ENCODE measurements at regions not wholly inside any gene's neighbourhood (a gene's known extent, or its start where the extent isn't known, plus 50 kb on each side); places are given as distances from the start of the nearest gene placed in this dataset.
A peak's percentile ranks its signal among the peaks of the same experiment; 100 is the strongest.
"Not testable (repeated sequence)": the region's sequence is repeated elsewhere in the genome, so short reads cannot be mapped to it uniquely, and the experiment has no call there.

DNA sequence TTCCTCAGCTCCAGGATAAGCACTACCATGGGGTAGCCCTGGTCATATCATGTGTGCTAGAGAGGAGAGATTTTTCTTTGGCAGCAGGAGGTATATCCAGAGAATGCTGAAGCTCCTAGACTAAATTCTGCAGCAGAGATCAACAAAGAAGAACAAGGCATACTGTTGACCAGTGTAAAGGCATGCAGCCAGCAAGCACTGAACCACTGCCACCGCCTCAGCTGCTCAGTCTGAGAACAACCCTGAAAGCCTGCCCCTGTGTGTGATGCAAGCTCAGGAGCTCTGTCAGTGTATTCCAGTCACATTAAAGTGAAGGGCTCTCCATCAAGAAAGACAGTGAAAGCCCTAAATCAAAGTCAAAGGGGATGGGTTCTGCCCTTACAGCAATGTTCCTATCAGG is 439.5 kb upstream of the CD180 start:
- CTCF ChIA-PET: no interaction called here

DNA sequence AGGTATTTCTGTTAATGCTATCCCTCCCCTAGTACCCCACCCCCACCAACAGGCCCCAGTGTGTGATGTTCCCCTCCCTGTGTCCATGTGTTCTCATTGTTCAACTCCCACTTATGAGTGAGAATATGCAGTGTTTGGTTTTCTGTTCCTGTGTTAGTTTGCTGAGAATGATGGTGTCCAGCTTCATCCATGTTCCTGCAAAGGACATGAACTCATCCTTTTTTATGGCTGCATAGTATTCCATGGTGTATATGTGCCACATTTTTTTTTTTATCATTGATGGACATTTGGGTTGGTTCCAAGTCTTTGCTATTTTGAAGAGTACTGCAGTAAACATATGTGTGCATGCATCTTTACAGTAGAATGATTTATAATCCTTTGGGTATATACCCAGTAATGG is 430.5 kb upstream of the CD180 start:
- H3K9me3 ChIP-seq (ENCODE audit: low read length); H3K36me3 ChIP-seq (ENCODE audit: insufficient read depth, low read length); H3K4me1 ChIP-seq (ENCODE audit: insufficient read depth, low read length); DNase-seq; H3K27ac ChIP-seq (ENCODE audit: low read depth, low read length); H3K9me3 Mint-ChIP-seq; POLR2A ChIA-PET; H3K27ac Mint-ChIP-seq; H3K27me3 ChIP-seq (ENCODE audit: insufficient read depth, low read length, poor library complexity, severe bottlenecking); H3K4me3 Mint-ChIP-seq; CTCF ChIA-PET; H3K4me1 Mint-ChIP-seq; H3K4me3 ChIP-seq (ENCODE audit: low read length): not testable (repeated sequence)
- Mint-ChIP-seq H3K36me3 (peaks cover 0 to 30% (median 2%) of the 10 kb centered on the region in 3 donors), H3K27me3 (peaks cover 5 to 23% of the 10 kb centered on the region in 2 donors)

More for the DNA sequence above, 439.5 kb upstream of the CD180 start:
- no peaks in the 10 kb centered on the region for H3K36me3 ChIP-seq (ENCODE audit: insufficient read depth, low read length)
- Mint-ChIP-seq H3K36me3 (peaks cover 0 to 26% (median 5%) of the 10 kb centered on the region in 3 donors), H3K4me3 (no peak overlapping the region), H3K9me3 (peaks cover 0 to 9% (median 7%) of the 10 kb centered on the region in 5 donors), H3K4me1 (no peaks in the 10 kb centered on the region), H3K27me3 (peaks cover 4 to 27% of the 10 kb centered on the region in 2 donors), H3K27ac (no peak overlapping the region)
- POLR2A ChIA-PET: interaction anchor here (0.5 kb wide), 1 partner anchor 416 kb away, joined by 5 read pairs; no protein-coding TSS in a partner anchor
- no peak for DNase-seq
- no peak overlapping the region for H3K4me3 ChIP-seq (ENCODE audit: low read length)
- no peaks in the 10 kb centered on the region for H3K9me3 ChIP-seq (ENCODE audit: low read length)
- H3K27ac ChIP-seq (ENCODE audit: low read depth, low read length): no peak overlapping the region
- H3K4me1 ChIP-seq (ENCODE audit: insufficient read depth, low read length): no peaks in the 10 kb centered on the region
- H3K27me3 ChIP-seq (ENCODE audit: insufficient read depth, low read length, poor library complexity, severe bottlenecking): no peaks in the 10 kb centered on the region

DNA sequence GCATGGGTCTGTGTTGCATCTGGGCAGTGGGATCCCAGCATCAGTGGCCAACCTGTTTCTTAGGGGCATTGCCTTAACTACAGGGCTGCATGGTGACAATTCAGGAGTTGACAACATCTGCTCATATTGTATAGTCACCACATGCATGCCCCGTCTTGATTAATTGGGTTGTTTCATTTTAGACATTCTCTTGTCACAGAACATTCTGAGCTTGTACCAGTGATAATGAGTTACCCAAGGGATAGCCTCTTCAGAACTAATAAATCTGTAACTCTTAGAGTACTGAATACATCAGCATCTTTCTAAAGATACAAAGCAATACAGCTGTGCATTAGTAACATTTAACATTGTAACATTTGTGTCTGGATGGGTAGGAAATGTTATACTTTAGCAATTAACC is 426.5 kb upstream of the CD180 start:
- Mint-ChIP-seq H3K4me1 (no peaks in the 10 kb centered on the region), H3K36me3 (peaks cover 0 to 6% (median 2%) of the 10 kb centered on the region in 3 donors), H3K4me3 (no peak overlapping the region), H3K27me3 (peaks cover 0 to 18% of the 10 kb centered on the region in 2 donors), H3K9me3 (peaks cover 0 to 3% (median 0%) of the 10 kb centered on the region in 5 donors), H3K27ac (no peak overlapping the region)
- POLR2A ChIA-PET: no interaction called here
- Histone ChIP-seq H3K27ac (ENCODE audit: low read depth, low read length) (no peak overlapping the region), H3K4me1 (ENCODE audit: insufficient read depth, low read length) (no peaks in the 10 kb centered on the region), H3K9me3 (ENCODE audit: low read length) (no peaks in the 10 kb centered on the region), H3K27me3 (ENCODE audit: insufficient read depth, low read length, poor library complexity, severe bottlenecking) (no peaks in the 10 kb centered on the region), H3K4me3 (ENCODE audit: low read length) (no peak overlapping the region), H3K36me3 (ENCODE audit: insufficient read depth, low read length) (no peaks in the 10 kb centered on the region)
- DNase-seq: no peak
- CTCF ChIA-PET: no interaction called here

DNA sequence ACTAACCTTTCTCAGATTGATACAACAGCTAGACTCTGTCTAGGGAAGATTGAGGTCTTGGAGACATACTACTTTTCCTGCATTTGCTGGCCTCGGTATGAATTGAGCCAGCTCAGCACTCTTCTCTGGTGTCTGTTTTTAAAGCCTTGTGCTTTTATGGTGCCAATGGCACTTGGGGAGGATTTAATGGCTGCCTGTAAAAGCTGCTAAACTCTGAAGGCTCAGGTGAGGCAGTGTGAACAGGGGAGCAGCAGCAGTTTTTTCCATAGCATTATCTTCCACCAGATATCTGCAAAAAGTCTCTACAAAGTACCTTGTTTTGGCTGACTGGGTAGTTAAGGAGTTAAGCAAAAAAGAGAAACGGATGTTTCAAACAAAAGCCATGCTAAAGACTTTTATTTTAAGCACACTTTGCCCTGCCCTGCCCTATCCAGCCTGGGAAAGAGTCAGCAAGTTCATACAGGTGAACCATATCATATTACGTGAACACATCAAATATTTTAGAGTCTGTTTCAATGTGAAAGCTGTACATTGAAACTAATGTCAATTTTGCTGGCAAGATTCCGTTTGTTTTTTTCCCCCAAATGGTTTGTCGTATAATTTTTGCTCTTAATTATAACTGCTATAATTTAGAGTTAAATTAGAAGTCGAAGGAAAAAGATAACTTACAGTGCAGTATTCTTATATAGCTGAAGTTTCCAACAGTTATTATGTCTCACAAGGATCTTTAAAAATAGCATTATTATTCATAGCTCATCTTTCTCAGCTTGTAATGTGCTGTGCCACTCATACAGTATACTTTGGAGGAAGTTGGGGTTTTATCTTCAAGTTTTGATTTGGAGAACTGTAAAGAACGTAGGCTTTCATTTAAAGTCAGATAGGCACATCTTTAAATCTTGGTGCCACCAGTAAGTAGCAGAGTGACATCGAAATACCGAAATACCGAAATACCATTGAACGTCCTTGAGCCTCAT is 424.1 kb upstream of the CD180 start:
- no peak overlapping the region for H3K4me3 ChIP-seq (ENCODE audit: low read length)
- H3K4me1 ChIP-seq (ENCODE audit: insufficient read depth, low read length): no peaks in the 10 kb centered on the region
- no peaks in the 10 kb centered on the region for H3K9me3 ChIP-seq (ENCODE audit: low read length)
- Mint-ChIP-seq H3K27me3 (peaks cover 0 to 10% of the 10 kb centered on the region in 2 donors), H3K4me3 (no peak overlapping the region), H3K27ac (no peak overlapping the region), H3K4me1 (no peaks in the 10 kb centered on the region), H3K9me3 (no peaks in the 10 kb centered on the region), H3K36me3 (no peaks in the 10 kb centered on the region)
- ChIA-PET POLR2A (no interaction called here), CTCF (no interaction called here)
- H3K36me3 ChIP-seq (ENCODE audit: insufficient read depth, low read length): no peaks in the 10 kb centered on the region
- H3K27me3 ChIP-seq (ENCODE audit: insufficient read depth, low read length, poor library complexity, severe bottlenecking): no peaks in the 10 kb centered on the region
- no peak for DNase-seq
- no peak overlapping the region for H3K27ac ChIP-seq (ENCODE audit: low read depth, low read length)

DNA sequence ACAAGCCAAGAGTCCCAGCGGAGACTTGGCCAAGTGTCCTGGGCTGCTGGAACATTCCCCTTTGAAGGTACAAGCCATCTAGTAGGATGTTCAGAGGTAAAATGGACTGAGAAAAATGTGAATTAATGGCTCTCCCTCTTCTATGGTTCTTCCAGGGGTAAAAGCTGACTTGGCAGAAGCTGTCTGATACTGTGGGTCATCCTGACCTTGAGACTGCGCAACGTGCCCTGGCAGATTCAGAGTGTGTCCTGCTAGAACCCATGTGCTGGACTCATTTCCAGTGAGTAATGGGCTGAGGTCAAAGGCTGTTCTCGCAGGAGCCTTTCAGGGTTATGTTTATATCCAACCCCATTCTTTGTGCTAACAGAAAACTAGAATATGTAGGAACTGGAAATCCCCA is 423.0 kb upstream of the CD180 start:
- Histone ChIP-seq H3K36me3 (ENCODE audit: insufficient read depth, low read length) (no peaks in the 10 kb centered on the region), H3K27ac (ENCODE audit: low read depth, low read length) (no peak overlapping the region), H3K4me1 (ENCODE audit: insufficient read depth, low read length) (no peaks in the 10 kb centered on the region), H3K4me3 (ENCODE audit: low read length) (no peak overlapping the region), H3K27me3 (ENCODE audit: insufficient read depth, low read length, poor library complexity, severe bottlenecking) (no peaks in the 10 kb centered on the region), H3K9me3 (ENCODE audit: low read length) (no peaks in the 10 kb centered on the region)
- POLR2A ChIA-PET: no interaction called here
- H3K4me3 Mint-ChIP-seq: no peak overlapping the region
- H3K36me3 Mint-ChIP-seq: no peaks in the 10 kb centered on the region
- H3K27me3 Mint-ChIP-seq: peaks cover 0 to 10% of the 10 kb centered on the region in 2 donors
- H3K9me3 Mint-ChIP-seq: no peaks in the 10 kb centered on the region
- CTCF ChIA-PET: no interaction called here
- no peaks in the 10 kb centered on the region for H3K4me1 Mint-ChIP-seq
- H3K27ac Mint-ChIP-seq: no peak overlapping the region
- no peak for DNase-seq

DNA sequence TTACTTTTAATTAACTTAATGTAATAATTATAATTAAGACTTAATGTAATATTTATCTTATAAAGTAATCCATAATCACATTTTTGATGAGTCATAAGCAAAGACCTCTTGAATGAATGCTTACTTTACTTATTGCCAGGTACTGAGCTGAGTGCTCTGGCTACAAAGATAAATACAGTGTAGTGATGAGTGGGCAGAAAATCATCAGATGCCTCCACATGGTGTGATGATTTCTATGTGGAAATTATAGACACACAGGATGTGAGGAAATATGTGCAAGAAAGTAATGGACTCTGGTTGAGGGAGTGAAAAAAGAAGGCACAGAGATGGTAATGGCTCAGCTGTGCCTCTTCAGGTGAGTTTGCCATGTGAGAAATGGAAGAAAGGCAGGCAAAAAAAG is 422.6 kb upstream of the CD180 start:
- H3K27me3 Mint-ChIP-seq: peaks cover 0 to 10% of the 10 kb centered on the region in 2 donors
- Histone ChIP-seq H3K4me3 (ENCODE audit: low read length) (no peak overlapping the region), H3K9me3 (ENCODE audit: low read length) (no peaks in the 10 kb centered on the region), H3K4me1 (ENCODE audit: insufficient read depth, low read length) (no peaks in the 10 kb centered on the region), H3K27ac (ENCODE audit: low read depth, low read length) (no peak overlapping the region), H3K36me3 (ENCODE audit: insufficient read depth, low read length) (no peaks in the 10 kb centered on the region), H3K27me3 (ENCODE audit: insufficient read depth, low read length, poor library complexity, severe bottlenecking) (no peaks in the 10 kb centered on the region)
- DNase-seq: no peak
- H3K4me3 Mint-ChIP-seq: no peak overlapping the region
- ChIA-PET POLR2A (no interaction called here), CTCF (no interaction called here)
- H3K9me3 Mint-ChIP-seq: no peaks in the 10 kb centered on the region
- no peaks in the 10 kb centered on the region for H3K4me1 Mint-ChIP-seq
- no peaks in the 10 kb centered on the region for H3K36me3 Mint-ChIP-seq
- H3K27ac Mint-ChIP-seq: no peak overlapping the region

DNA sequence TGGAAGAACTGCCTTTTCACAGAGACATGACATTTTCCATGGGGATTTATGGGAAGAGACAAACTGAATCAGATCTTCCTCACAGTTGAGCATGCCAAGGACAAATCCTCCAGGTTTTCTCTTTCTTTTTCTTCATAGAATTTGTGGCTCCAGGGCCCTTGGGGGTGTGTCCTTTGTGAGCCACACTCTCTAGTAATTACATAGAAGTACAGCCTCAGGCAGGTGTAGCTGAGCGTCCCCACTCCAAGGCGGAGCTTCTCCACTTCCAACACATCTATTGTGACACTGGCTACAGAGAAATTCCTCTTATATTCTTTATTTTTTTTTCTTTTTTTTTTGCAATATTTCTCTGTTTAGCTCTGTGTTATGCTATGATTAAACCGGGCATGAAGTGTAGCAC is 420.5 kb upstream of the CD180 start:
- CTCF ChIA-PET: no interaction called here
- no peak overlapping the region for H3K4me3 ChIP-seq (ENCODE audit: low read length)
- H3K36me3 Mint-ChIP-seq: no peaks in the 10 kb centered on the region
- no peaks in the 10 kb centered on the region for H3K4me1 ChIP-seq (ENCODE audit: insufficient read depth, low read length)
- H3K4me1 Mint-ChIP-seq: no peaks in the 10 kb centered on the region
- H3K27ac Mint-ChIP-seq: peak overlapping the region in 2 of 8 donors; percentile 47 to 56
- H3K27ac ChIP-seq (ENCODE audit: low read depth, low read length): no peak overlapping the region
- peaks cover 5 to 17% of the 10 kb centered on the region in 2 donors for H3K27me3 Mint-ChIP-seq
- no peaks in the 10 kb centered on the region for H3K9me3 Mint-ChIP-seq
- H3K9me3 ChIP-seq (ENCODE audit: low read length): no peaks in the 10 kb centered on the region
- no peak overlapping the region for H3K4me3 Mint-ChIP-seq
- DNase-seq: no peak
- POLR2A ChIA-PET: no interaction called here
- H3K36me3 ChIP-seq (ENCODE audit: insufficient read depth, low read length): no peaks in the 10 kb centered on the region
- no peaks in the 10 kb centered on the region for H3K27me3 ChIP-seq (ENCODE audit: insufficient read depth, low read length, poor library complexity, severe bottlenecking)

DNA sequence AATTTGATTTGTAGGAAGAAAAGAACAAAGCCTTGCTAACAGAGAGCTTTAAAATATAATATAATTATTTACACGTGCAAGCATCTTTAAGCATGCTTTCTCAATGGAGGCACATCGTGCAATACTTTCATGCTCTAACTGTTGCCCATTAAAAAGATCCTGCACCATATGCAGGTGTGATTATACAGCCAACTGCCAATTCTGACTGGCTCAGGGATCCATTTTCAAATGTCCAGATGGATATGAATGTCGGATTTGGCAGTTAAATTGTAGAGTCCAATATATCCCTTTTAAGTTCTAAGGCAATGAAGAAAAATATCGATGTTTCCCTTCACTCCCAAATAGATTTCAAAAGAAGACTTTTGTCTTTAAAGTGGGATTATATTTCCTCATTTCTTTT is 416.4 kb upstream of the CD180 start:
- Histone ChIP-seq H3K4me3 (ENCODE audit: low read length) (no peak overlapping the region), H3K4me1 (ENCODE audit: insufficient read depth, low read length) (no peaks in the 10 kb centered on the region), H3K27ac (ENCODE audit: low read depth, low read length) (no peak overlapping the region), H3K36me3 (ENCODE audit: insufficient read depth, low read length) (no peaks in the 10 kb centered on the region), H3K27me3 (ENCODE audit: insufficient read depth, low read length, poor library complexity, severe bottlenecking) (no peaks in the 10 kb centered on the region), H3K9me3 (ENCODE audit: low read length) (no peaks in the 10 kb centered on the region)
- CTCF ChIA-PET: no interaction called here
- no peaks in the 10 kb centered on the region for H3K9me3 Mint-ChIP-seq
- no peaks in the 10 kb centered on the region for H3K36me3 Mint-ChIP-seq
- no peaks in the 10 kb centered on the region for H3K4me1 Mint-ChIP-seq
- DNase-seq: no peak
- H3K27me3 Mint-ChIP-seq: peaks cover 5 to 22% of the 10 kb centered on the region in 2 donors
- H3K4me3 Mint-ChIP-seq: no peak overlapping the region
- no peak overlapping the region for H3K27ac Mint-ChIP-seq
- POLR2A ChIA-PET: no interaction called here

Data from CD8-positive, alpha-beta memory T cell (primary cell).